BJ (cell line): ENCODE measurements at regions not wholly inside any gene's neighbourhood (a gene's known extent, or its start where the extent isn't known, plus 50 kb on each side); places are given as distances from the start of the nearest gene placed in this dataset.

Source experiments
- CTCF ChIA-PET: fragments of 350-600 bp; formaldehyde crosslinking; extraction: SDS; loops from one replicate; lab custom pipeline; 2021; ENCODE audit warnings: antibody characterized with exemption, inconsistent platforms; lab: Yijun Ruan, JAX
- POLR2A ChIA-PET: fragments of 300-600 bp; sonication (Branson Sonifier 250); formaldehyde crosslinking; extraction: SDS; loops from one replicate; lab custom pipeline; 2021; ENCODE audit warnings: antibody characterized with exemption; lab: Charles Lee
- DNase-seq: peaks from one replicate; pipeline ENCODE4 v3.0.0-alpha.2; 2011; ENCODE audit warnings: low read depth
- H3K27me3 ChIP-seq: 2 replicates; pipeline ENCODE4 v1.6.0; 2011; ENCODE audit warnings: low read length; ENCODE audit not compliant: control insufficient read depth, insufficient read depth
- H3K36me3 ChIP-seq: 2 replicates; pipeline ENCODE4 v1.5.1; 2011; ENCODE audit warnings: low read length; ENCODE audit not compliant: control insufficient read depth, insufficient read depth
- H3K4me3 ChIP-seq: 2 replicates; pipeline ENCODE4 v1.5.1; 2011; ENCODE audit warnings: low read depth, mild to moderate bottlenecking, control low read depth, low read length
- TF ChIP-seq, protein P1 (sequence below): IDR thresholded peaks from 2 replicates; pipeline ENCODE4 v1.5.1; 2011; ENCODE audit warnings: low read depth, mild to moderate bottlenecking, control low read depth, inconsistent platforms, low read length, moderate library complexity; ENCODE audit not compliant: insufficient read depth

DNA sequence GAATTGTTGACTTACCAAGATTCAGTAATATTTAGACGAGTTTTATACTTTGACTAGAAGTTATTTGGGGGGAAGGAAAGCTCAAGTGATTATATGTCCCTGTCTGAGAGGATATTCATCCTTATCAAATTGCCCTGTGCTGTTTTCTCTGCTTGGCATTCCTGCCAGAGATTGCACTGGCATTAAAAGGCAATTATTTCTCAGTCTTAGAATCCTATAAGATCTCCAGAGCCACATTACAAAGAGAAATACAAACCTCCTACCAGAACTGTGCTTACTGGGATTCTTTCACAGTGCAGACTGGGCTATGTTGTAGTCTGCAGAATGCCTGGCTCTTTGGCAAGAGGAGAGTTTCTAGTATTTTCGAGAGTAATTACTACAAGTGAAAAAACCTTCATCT is 342.4 kb downstream of the HGF start:
- POLR2A ChIA-PET, result no interaction called here
- CTCF ChIA-PET, result no interaction called here
- TF ChIP-seq, protein P1, sequence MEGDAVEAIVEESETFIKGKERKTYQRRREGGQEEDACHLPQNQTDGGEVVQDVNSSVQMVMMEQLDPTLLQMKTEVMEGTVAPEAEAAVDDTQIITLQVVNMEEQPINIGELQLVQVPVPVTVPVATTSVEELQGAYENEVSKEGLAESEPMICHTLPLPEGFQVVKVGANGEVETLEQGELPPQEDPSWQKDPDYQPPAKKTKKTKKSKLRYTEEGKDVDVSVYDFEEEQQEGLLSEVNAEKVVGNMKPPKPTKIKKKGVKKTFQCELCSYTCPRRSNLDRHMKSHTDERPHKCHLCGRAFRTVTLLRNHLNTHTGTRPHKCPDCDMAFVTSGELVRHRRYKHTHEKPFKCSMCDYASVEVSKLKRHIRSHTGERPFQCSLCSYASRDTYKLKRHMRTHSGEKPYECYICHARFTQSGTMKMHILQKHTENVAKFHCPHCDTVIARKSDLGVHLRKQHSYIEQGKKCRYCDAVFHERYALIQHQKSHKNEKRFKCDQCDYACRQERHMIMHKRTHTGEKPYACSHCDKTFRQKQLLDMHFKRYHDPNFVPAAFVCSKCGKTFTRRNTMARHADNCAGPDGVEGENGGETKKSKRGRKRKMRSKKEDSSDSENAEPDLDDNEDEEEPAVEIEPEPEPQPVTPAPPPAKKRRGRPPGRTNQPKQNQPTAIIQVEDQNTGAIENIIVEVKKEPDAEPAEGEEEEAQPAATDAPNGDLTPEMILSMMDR, result no peak

DNA sequence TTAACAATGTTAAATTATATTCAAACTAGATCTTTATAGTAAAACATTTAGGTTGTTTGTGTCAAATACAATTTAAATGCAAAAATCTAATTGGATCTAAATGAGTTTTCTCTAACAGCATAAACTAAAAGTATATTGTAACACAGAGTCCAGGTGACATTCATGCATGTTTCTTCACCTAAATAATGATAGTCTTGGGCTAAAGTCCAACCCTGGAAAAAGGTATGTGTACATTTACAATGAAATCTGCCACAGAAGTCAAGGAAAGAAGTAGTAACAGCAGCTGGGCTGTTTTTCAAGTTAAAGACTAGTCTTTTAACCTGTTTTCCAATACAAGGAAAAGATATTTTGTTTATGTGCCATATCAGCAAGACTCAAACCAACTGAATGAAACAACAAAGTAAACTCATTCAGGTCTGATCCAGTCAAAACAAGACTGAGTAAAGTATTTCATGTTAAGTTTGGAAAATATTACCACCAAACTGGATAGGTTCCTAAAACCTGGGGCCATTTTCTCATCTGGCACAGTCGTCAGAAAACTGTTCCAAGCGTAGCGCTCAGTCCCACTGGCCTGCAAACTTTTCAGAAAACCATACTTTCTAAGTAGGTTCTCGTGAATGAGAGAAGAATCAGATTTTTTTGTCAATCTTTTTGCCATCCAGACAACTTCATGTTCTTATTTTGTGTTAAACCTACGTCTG is 349.2 kb downstream of the HGF start:
- ChIA-PET CTCF (interaction anchor here (0.7 kb wide), 2 partner anchors 101 to 329 kb away, joined by 3 to 4 read pairs; no protein-coding TSS in a partner anchor), POLR2A (no interaction called here)
- no peak for DNase-seq
- Histone ChIP-seq H3K4me3 (no peak overlapping the region), H3K36me3 (no peaks in the 10 kb centered on the region), H3K27me3 (no peaks in the 10 kb centered on the region)
- TF ChIP-seq, protein P1, result no peak

More for the DNA sequence above, 342.4 kb downstream of the HGF start:
- DNase-seq, result no peak
- no peaks in the 10 kb centered on the region for H3K27me3 ChIP-seq
- H3K4me3 ChIP-seq, result no peak overlapping the region
- no peaks in the 10 kb centered on the region for H3K36me3 ChIP-seq

DNA sequence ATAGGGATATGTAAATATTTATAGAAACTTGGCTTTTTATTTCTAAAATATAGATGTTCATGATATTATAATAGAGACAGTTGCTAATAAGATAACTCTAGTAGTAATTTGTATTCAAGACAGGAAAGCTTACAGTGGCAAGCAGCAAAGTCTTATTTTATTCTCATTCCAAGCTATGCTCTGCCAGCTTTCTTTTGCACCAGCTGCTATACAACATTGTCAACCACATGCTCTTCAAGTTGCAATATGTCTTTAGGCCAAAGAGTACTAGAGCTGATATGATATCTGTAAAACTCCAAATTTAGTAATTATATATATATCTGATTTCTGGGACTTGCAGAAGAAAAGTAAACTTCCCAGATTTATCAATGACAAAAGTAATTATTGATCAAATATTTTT is 350.1 kb downstream of the HGF start:
- ChIA-PET POLR2A (no interaction called here), CTCF (no interaction called here)
- no peak overlapping the region for H3K4me3 ChIP-seq
- TF ChIP-seq, protein P1, result no peak
- H3K36me3 ChIP-seq, result no peaks in the 10 kb centered on the region
- H3K27me3 ChIP-seq, result no peaks in the 10 kb centered on the region
- DNase-seq, result no peak

DNA sequence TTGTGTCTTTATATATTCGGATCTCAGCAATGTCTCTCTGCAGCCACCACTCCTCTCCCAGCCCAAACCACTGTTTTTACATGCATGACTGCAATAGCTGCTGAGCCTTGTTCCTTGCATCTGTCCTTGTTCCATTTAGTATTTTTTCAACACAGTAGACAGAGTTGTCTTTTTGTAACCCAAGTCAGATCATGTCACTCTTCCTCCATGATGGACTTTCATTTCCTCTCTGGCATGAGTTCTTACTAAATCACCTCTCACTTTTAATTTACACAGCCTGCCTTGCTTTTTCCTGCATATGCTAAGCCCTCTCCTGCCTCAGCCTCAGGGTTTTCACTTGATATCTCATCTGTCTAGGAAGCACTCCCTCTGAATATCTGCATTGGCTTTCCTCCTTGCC is 353.2 kb downstream of the HGF start:
- no peaks in the 10 kb centered on the region for H3K36me3 ChIP-seq
- no peaks in the 10 kb centered on the region for H3K27me3 ChIP-seq
- ChIA-PET POLR2A (no interaction called here), CTCF (interaction anchor here (0.7 to 1.0 kb wide), 2 partner anchors 8 to 466 kb away, joined by 3 to 4 read pairs; no protein-coding TSS in a partner anchor)
- TF ChIP-seq, protein P1, result no peak
- H3K4me3 ChIP-seq, result no peak overlapping the region
- DNase-seq, result no peak

DNA sequence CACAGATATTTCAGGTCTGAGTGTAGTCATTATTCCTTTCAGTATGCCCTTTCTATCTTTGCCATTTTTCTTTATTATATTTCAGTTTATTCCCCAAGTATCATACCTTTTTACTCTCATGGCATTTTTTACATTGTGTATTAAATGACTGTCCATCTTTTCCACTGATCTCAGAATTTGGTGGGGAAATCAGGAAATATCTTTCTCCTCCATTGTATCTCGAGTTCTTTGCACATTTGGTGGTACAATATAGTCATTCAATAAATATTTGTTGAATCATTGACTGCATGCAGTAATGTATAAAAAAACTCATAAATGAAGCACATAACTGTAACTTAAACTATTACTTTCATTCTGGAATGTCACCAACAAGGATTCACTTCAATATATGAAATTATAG is 354.7 kb downstream of the HGF start:
- TF ChIP-seq, protein P1, result no peak
- POLR2A ChIA-PET, result no interaction called here

More for the DNA sequence above, 354.7 kb downstream of the HGF start:
- Histone ChIP-seq H3K27me3 (no peaks in the 10 kb centered on the region), H3K36me3 (no peaks in the 10 kb centered on the region), H3K4me3 (no peak overlapping the region)
- CTCF ChIA-PET, result interaction anchor here (1.1 to 1.5 kb wide), 2 partner anchors 18 to 55 kb away, joined by 3 read pairs; no protein-coding TSS in a partner anchor
- peak; percentile 18 for DNase-seq
